HT-29 (cell line): ENCODE measurements at regions not wholly inside any gene's neighbourhood (a gene's known extent, or its start where the extent isn't known, plus 50 kb on each side); places are given as distances from the start of the nearest gene placed in this dataset.
A peak's percentile ranks its signal among the peaks of the same experiment; 100 is the strongest.

ENCODE experiments used
- DNase-seq: peaks from one replicate; pipeline ENCODE4 v3.0.0-alpha.2; 2015; ENCODE audit warnings: low spot score

GRCh38 chr10:31606841-31607240, 287.8 kb downstream of the ZEB1 start:
- DNase-seq, result no peak

GRCh38 chr10:31605861-31606525, 287.0 kb downstream of the ZEB1 start:
- no peak for DNase-seq

- no peak for DNase-seq
Measured at GRCh38 chr10:31605426-31605825, 286.4 kb downstream of the ZEB1 start.

DNA sequence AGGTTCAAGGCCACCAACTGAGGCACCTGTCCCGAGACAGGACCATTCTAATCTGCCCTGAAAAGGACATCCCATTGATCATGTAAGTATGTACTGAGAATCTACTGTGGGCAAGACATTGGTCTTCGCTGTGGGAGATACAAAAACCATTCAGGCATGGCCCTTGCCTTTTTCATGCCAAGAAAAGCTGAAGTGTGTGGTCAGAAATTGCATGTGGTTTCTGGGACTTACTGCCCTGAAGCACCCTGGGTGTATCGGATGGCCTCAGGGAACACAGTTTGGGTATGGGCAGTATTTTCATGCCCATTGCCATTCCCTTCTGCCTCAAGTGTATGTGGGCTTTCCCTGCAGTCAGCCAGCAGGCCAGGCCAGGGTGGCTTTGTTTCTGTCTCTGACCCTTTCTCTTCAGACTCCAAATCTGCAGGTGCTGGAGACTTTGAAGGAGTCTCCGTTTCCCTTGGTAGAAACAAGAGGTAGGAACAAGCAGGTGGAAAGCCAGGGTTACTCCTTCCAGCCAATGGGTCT, 285.7 kb downstream of the ZEB1 start:
- DNase-seq, result no peak

GRCh38 chr10:31604096-31604495, 285.1 kb downstream of the ZEB1 start:
- DNase-seq, result no peak

- peak; percentile 81 for DNase-seq
Measured at GRCh38 chr10:31603235-31604087, 284.4 kb downstream of the ZEB1 start.

DNA sequence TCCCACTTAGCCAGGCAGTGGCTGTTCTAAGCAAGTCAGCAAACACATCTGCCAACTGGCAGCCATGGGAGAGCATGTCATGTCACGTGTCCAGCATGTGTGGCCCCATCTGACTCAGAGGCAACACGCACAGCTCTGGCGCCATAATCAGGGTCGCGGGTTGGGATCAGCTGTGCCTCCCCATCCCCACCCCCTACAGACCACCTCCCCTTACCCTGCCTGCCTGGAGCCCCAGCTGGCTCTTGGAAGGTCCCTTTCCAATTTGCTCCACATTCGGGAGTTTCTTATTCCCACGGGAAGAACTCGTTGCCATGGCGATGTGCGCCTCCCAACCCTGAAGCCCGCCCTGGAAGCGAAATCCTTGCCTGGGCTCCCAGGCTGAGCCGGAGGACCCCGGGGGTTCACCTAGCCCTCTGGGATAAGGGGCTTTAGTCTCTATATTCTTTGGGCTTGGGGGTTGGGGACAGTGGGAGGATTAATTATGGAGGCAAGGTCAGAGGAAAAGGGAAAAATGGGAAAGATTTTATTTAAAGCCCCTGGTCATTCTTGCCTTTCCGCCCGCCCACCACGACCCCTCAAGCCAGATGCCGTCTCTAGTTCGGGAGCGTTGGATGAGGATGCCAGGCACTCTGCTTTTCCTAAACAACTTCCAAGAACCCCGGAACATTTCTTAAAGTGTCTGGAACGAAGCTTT, 283.7 kb downstream of the ZEB1 start:
- no peak for DNase-seq

GRCh38 chr10:31601136-31601535, 282.1 kb downstream of the ZEB1 start:
- DNase-seq, result no peak

DNA sequence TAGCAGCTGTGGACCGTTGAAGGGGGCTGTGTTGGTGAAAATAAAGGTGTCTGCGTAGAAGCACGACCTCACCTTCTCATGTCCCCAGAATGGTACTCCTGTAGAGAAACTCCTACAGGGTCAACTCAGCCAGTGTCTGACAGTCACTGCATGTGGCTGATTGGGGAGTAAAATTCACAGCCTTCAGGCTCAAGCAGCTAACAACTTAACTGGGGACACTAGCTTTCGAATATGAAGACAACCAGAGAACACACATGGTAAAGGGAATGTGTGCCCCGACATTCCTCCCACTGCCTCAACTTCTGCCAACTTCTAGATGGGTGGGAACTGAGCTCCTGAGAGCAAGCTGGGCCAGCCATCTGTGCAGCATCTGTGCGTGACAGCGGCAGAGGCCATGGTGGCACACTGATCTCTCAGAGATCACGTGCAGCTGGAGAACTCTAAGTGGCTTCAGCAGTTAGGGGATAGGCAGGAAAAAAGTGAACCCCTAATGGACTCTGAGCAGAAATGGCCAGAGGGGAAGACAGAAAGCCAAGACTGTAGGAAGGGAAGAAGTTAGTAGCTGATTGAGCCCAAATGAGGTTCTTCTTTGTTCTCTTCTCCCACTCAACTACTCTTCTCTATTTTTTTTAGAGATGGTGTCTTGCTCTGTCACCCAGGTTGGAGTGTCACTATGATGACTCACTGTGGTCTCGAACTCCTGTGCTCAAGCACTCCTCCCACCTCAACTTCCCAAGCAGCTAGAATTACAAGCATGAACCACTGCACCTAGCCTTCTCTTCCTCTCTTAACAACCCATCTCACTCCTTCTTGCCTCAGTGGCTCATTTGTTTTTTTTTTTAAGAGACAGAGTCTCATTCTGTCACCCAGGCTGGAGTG, 280.8 kb downstream of the ZEB1 start:
- no peak for DNase-seq

DNA sequence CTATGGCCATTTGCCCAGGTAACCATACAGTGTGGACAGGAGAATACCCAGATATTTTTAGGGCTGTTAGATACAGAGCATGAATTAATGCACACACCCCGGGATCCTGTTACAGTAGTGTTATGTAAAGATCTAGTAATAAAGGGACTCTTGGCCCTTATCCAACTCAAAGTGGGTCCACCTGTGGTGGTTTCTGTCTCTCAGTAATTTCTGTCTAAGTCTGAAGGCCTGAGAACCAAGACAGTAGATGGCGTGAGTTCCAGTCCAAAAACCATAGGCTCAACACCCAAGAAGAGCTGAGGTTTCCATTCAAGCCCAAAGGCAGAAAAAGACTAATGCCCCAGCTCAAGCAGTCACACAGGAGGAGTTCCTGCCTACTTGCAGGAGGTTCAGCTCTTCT, 277.7 kb downstream of the ZEB1 start:
- DNase-seq, result no peak

DNA sequence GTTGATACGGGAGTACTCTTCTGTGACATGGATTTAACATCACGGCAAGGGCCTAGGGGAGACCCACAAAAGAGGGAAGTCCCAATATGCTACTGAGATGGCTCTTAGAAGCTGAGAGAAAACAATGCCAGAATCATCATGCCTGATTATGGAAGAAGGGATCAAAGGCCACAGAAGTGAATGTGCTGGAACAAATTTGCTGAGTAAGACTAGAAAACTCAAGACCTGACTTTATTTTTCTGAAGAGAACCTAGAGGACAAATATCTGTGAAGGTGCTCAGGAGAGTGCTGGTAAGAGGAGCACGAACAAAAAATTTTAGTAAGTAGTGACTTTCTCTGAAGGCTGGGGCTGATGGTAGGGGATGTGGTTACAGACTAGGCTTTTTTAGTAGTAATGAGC, 277.0 kb downstream of the ZEB1 start:
- no peak for DNase-seq

DNA sequence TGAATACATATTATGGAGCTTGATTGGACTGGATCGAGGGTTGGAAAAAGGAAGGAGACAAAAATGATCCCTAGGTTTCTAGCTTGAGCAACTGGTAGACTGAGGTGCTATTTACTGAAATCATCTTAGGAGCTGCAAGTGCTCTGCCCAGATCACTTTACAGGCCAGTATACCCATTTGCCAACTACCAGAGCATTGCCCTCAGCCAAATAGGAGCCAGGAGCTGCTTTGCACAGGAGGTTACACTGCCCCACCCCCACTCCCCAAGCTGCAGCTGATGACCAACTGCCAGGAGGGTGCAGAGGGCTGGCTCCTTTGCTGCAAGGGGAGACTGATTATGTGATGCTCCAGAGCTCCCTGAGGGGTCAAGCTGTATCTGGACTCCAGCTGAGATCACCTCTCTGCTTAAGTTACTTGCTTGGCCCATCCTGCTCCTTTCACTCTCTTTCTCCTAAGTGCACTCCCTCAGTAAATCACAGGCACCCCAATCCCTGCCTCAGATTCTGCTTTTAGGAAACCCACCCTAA, 275.4 kb downstream of the ZEB1 start:
- DNase-seq, result no peak

GRCh38 chr10:31593124-31593523, 274.1 kb downstream of the ZEB1 start:
- no peak for DNase-seq

DNA sequence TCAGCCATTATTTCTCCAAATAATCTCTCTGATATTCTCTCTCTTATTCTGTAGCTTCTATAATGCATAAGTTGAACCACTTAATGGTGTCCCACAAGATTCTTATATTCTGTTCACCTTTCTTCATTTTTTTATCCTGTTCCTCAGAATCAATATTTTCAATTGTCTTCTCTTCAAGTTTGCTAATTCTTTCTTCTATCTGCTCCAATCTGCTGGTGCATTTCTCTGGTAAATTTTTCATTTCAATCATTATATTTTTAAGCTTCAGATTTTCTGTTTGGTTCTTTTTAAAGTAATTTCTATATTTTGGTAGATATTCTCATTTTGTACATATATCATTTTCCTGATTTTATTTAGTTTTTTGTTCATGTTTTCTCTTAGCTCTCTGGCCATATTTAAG, 272.6 kb downstream of the ZEB1 start:
- DNase-seq, result no peak

DNA sequence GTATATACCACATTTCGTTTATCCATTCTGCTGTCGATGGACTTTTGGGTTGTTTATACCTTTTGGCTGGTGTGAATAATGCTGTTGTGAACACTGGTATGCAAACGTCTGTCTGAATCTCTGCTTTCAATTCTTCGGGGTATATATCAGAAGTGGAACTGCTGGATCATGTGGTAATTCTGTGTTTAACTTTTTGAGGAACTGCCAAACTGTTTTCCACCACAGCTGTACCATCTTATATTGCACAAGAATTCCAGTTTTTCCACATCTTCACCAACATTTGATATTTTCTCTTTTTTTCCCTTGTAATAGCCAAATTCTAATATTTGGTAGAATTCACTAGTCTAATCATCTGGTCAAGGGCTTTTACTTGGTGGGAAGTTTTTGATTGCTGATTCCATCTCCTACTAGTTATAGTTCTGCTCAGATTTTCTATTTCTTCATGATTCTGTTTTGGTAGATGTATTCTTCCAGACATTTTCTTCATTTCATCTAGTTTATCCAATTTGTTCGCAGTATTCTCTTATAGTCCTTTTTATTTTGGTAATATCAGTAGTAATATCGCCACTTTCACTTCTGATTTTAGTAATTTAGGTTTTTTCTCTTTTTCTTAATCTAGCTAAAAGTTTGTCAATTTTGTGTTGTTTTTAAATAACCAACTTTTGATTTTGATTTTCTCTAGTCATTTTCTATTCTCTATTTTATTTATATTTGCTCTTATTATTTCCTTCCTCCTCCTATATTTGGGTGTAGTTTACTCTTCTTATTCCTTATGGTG, 271.2 kb downstream of the ZEB1 start:
- DNase-seq, result no peak

- DNase-seq, result no peak
Measured at GRCh38 chr10:31587691-31588090, 268.7 kb downstream of the ZEB1 start.

DNA sequence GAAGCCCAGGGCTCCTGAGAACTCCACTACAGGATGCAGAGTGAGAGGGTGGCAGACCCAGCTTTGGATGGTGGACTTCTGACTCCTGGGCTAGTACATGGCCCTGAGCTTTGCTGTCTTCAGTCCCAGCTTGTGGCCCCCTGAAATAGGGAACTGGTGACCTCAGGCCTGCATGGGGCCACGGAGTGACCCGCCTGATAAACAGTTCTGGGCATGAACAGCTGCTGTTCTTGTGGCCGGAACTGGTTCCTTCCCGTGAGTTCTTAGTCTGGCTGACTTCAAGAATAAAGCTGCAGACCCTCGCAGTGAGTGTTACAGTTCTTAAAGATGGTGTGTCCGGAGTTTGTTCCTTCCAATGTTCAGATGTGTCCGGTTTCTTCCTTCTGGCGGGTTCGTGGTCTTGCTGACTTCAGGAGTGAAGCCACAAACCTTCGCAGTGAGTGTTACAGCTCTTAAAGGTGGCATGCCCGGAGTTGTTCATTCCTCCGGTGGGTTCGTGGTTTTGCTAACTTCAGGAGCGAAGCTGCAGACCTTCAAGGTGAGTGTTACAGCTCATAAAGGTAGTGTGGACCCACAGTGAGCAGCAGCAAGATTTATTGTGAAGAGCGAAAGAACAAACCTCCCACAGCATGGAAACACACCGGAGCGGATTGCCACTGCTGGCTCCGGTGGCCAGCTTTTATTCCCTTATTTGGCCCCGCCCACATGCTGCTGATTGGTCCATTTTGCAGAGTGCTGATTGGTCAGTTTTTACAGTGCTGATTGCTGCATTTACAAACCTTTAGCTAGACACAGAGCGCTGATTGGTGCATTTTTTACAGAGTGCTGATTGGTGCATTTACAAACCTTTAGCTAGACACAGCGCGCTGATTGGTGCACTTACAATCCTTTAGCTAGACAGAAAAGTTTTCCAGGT, 268.0 kb downstream of the ZEB1 start:
- DNase-seq, result no peak

- DNase-seq, result no peak
Measured at GRCh38 chr10:31584876-31585275, 265.9 kb downstream of the ZEB1 start.

DNA sequence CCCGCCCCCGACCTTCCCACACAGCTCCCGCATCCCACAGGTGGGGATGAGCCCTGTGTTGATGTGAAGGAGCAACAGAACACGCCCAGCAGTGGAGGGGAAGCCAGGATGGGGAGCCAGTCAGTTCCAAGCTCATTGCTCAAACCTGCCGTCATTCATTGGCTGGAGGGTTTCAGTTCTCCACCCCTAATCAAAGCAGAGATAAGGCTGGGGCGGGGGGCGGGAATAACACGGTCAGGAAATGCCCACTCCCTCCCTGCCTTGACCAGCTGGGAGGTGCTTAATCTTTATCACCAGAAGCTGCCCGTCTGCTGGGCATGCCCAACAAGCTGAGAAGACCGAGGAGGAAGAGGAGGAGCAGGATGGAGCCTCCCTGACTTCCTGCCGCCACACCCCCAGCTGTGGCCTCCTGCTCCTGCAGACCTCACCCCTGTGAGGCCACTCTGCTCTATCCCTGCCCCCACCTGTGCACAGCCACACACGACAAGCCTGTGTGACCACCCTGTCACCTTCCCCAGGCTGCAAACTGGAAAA, 265.1 kb downstream of the ZEB1 start:
- no peak for DNase-seq
